ENCODE measurements at regions not wholly inside any gene's neighbourhood (a gene's known extent, or its start where the extent isn't known, plus 50 kb on each side); places are given as distances from the start of the nearest gene placed in this dataset.

- TF ChIP-seq REST (IDR thresholded peaks at IDR 0.05; ENCODE audit: borderline replicate concordance) = no peak
- TF ChIP-seq TAF1 (IDR thresholded peaks at IDR 0.05; ENCODE audit: low read depth) = no peak
- TF ChIP-seq RAD21 (conservative IDR thresholded peaks at IDR 0.05) = no peak
- TF ChIP-seq MXI1 (conservative IDR thresholded peaks at IDR 0.05; ENCODE audit: poor library complexity, severe bottlenecking) = no peak
- no peak for TF ChIP-seq CTCF (IDR thresholded peaks at IDR 0.05; ENCODE audit: poor library complexity, severe bottlenecking)
- no peak for TF ChIP-seq EZH2 (IDR thresholded peaks at IDR 0.05; ENCODE audit: borderline replicate concordance, insufficient read depth, low read length, poor library complexity, severe bottlenecking)
- no peak for TF ChIP-seq POLR2AphosphoS5 (IDR thresholded peaks at IDR 0.05)
- TF ChIP-seq EP300 (conservative IDR thresholded peaks at IDR 0.05; ENCODE audit: poor library complexity, severe bottlenecking) = no peak
- TF ChIP-seq SMC3 (conservative IDR thresholded peaks at IDR 0.05; ENCODE audit: poor library complexity) = no peak
- Histone ChIP-seq H3K79me2 (replicated peaks; ENCODE audit: insufficient read depth, low read length) (no peaks in the 10 kb centered on the region), H3K4me3 (ENCODE audit: low read length) (no peak overlapping the region), H3K36me3 (ENCODE audit: insufficient read depth, low read length) (no peaks in the 10 kb centered on the region), H3K27me3 (ENCODE audit: insufficient read depth, low read depth, low read length) (no peaks in the 10 kb centered on the region), H3K9me3 (ENCODE audit: low read length) (no peaks in the 10 kb centered on the region), H3K9ac (ENCODE audit: low read length) (no peak overlapping the region), H3K4me2 (ENCODE audit: low read length) (no peak overlapping the region), H3K27ac (ENCODE audit: low read length) (no peak overlapping the region), H3F3A (ENCODE audit: insufficient read depth, low read length, poor library complexity, severe bottlenecking) (no peaks in the 10 kb centered on the region), H2AFZ (ENCODE audit: low read depth, low read length) (no peak overlapping the region), H4K20me1 (ENCODE audit: insufficient read depth) (no peaks in the 10 kb centered on the region), H3K9me2 (ENCODE audit: insufficient read depth, low read length) (no peaks in the 10 kb centered on the region)
Measured at GRCh38 chr6:164744301-164744700, 565.1 kb downstream of the C6orf118 start.

- H3K27ac ChIP-seq (ENCODE audit: low read length) = no peak overlapping the region
Measured at GRCh38 chr6:164741938-164742451, 567.4 kb downstream of the C6orf118 start.

More at GRCh38 chr6:164741938-164742451, 567.4 kb downstream of the C6orf118 start:
- TF ChIP-seq EP300 (conservative IDR thresholded peaks at IDR 0.05; ENCODE audit: poor library complexity, severe bottlenecking) (no peak), TAF1 (IDR thresholded peaks at IDR 0.05; ENCODE audit: low read depth) (no peak), CTCF (IDR thresholded peaks at IDR 0.05; ENCODE audit: poor library complexity, severe bottlenecking) (no peak), SMC3 (conservative IDR thresholded peaks at IDR 0.05; ENCODE audit: poor library complexity) (no peak), POLR2AphosphoS5 (IDR thresholded peaks at IDR 0.05) (no peak), REST (IDR thresholded peaks at IDR 0.05; ENCODE audit: borderline replicate concordance) (no peak), RAD21 (conservative IDR thresholded peaks at IDR 0.05) (no peak), MXI1 (conservative IDR thresholded peaks at IDR 0.05; ENCODE audit: poor library complexity, severe bottlenecking) (no peak), EZH2 (IDR thresholded peaks at IDR 0.05; ENCODE audit: borderline replicate concordance, insufficient read depth, low read length, poor library complexity, severe bottlenecking) (no peak)
- Histone ChIP-seq H3K36me3 (ENCODE audit: insufficient read depth, low read length) (no peaks in the 10 kb centered on the region), H4K20me1 (ENCODE audit: insufficient read depth) (no peaks in the 10 kb centered on the region), H3K79me2 (replicated peaks; ENCODE audit: insufficient read depth, low read length) (no peaks in the 10 kb centered on the region), H3K4me3 (ENCODE audit: low read length) (no peak overlapping the region), H3K27me3 (ENCODE audit: insufficient read depth, low read depth, low read length) (no peaks in the 10 kb centered on the region), H2AFZ (ENCODE audit: low read depth, low read length) (no peak overlapping the region), H3K9ac (ENCODE audit: low read length) (no peak overlapping the region), H3K9me2 (ENCODE audit: insufficient read depth, low read length) (no peaks in the 10 kb centered on the region), H3K9me3 (ENCODE audit: low read length) (no peaks in the 10 kb centered on the region), H3K4me2 (ENCODE audit: low read length) (no peak overlapping the region), H3F3A (ENCODE audit: insufficient read depth, low read length, poor library complexity, severe bottlenecking) (no peaks in the 10 kb centered on the region)

Measured in neural cell (in vitro differentiated cells).